ENCODE measurements at regions not wholly inside any gene's neighbourhood (a gene's known extent, or its start where the extent isn't known, plus 50 kb on each side); places are given as distances from the start of the nearest gene placed in this dataset.

DNA sequence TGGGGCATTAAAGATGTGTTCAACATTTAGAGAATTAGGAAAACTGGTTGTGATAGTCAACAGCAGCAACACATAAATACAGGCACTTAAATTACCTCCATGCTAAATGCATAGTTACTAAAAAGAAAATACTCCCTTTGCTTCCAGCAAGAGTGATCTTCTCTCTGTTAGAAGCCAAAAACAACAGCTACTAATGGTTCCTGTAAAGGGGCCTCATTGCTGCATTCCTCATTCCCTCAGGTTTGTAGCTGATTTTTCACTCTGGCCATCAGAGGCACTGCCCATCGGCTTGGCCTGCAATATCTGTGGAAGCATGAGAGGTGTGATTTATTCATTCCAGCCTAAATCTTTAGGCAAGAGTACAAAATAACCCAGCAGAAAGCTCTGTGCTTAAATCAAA lies 466.0 kb upstream of the ADAMTS16 start:
- Mint-ChIP-seq H3K27ac (ENCODE audit: unreplicated experiment) (no peak overlapping the region), H3K9me3 (ENCODE audit: low read depth, unreplicated experiment) (peaks cover 12% of the 10 kb centered on the region), H3K36me3 (ENCODE audit: insufficient read depth, unreplicated experiment) (no peaks in the 10 kb centered on the region), H3K4me3 (ENCODE audit: low read depth, unreplicated experiment) (no peak overlapping the region), H3K4me1 (ENCODE audit: low read depth, unreplicated experiment) (no peaks in the 10 kb centered on the region), H3K27me3 (ENCODE audit: unreplicated experiment) (no peaks in the 10 kb centered on the region)
- intact Hi-C loops (cut with micrococcal nuclease; ENCODE audit: unreplicated experiment), result no loop called here
- DNase-seq, result no peak
- TF ChIP-seq, protein P1, sequence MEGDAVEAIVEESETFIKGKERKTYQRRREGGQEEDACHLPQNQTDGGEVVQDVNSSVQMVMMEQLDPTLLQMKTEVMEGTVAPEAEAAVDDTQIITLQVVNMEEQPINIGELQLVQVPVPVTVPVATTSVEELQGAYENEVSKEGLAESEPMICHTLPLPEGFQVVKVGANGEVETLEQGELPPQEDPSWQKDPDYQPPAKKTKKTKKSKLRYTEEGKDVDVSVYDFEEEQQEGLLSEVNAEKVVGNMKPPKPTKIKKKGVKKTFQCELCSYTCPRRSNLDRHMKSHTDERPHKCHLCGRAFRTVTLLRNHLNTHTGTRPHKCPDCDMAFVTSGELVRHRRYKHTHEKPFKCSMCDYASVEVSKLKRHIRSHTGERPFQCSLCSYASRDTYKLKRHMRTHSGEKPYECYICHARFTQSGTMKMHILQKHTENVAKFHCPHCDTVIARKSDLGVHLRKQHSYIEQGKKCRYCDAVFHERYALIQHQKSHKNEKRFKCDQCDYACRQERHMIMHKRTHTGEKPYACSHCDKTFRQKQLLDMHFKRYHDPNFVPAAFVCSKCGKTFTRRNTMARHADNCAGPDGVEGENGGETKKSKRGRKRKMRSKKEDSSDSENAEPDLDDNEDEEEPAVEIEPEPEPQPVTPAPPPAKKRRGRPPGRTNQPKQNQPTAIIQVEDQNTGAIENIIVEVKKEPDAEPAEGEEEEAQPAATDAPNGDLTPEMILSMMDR (IDR thresholded peaks at IDR 0.05; ENCODE audit: unreplicated experiment), result no peak
- no TSS peak for BruUV-seq (replicated peaks)
- CTCF ChIA-PET, result no interaction called here

DNA sequence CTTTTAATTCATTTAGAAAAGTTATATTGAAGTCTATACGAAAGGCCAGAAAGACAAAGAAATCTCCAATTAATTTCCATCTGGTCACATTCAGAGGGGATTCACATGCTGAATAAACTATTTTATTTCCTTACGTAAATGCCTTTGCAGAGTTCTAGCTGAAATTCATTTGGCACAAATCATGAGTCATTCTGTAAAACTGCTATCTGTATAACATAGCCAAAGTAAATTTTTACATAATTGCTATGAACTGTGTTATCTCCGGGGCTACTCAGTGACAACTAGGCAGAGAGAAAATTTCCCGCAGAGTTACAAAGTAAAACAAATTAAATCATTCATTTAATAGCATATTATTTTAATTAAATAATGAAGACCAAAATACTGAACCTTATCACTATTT lies 463.2 kb upstream of the ADAMTS16 start:
- Mint-ChIP-seq H3K4me1 (ENCODE audit: low read depth, unreplicated experiment) (no peaks in the 10 kb centered on the region), H3K9me3 (ENCODE audit: low read depth, unreplicated experiment) (peaks cover 12% of the 10 kb centered on the region), H3K4me3 (ENCODE audit: low read depth, unreplicated experiment) (no peak overlapping the region), H3K27ac (ENCODE audit: unreplicated experiment) (no peak overlapping the region), H3K27me3 (ENCODE audit: unreplicated experiment) (no peaks in the 10 kb centered on the region), H3K36me3 (ENCODE audit: insufficient read depth, unreplicated experiment) (no peaks in the 10 kb centered on the region)
- CTCF ChIA-PET, result no interaction called here
- no TSS peak for BruUV-seq (replicated peaks)
- TF ChIP-seq, protein P1 (IDR thresholded peaks at IDR 0.05; ENCODE audit: unreplicated experiment), result no peak
- DNase-seq, result no peak
- intact Hi-C loops (cut with micrococcal nuclease; ENCODE audit: unreplicated experiment), result no loop called here

DNA sequence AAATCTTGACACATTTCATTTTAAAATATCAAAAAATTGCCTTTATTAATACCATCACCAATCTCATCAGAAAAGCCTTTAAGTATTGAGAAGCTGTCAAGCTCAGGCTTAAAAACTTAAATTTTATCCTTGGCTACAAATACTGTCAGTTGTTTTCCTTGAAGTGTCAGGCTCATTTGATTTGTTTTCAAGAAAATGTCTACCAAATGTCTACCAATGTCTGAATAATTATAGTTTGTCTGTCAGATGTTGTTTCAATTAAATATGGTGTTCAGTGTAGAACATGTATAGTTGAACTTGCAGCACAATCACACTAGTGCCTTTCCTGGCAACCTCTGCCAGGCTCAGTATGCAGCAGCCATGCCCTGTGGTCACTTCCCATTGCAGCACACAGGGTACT lies 455.2 kb upstream of the ADAMTS16 start:
- TF ChIP-seq, protein P1 (IDR thresholded peaks at IDR 0.05; ENCODE audit: unreplicated experiment), result no peak
- DNase-seq, result no peak
- H3K36me3 Mint-ChIP-seq (ENCODE audit: insufficient read depth, unreplicated experiment), result no peaks in the 10 kb centered on the region
- no TSS peak for BruUV-seq (replicated peaks)
- CTCF ChIA-PET, result no interaction called here
- H3K4me3 Mint-ChIP-seq (ENCODE audit: low read depth, unreplicated experiment), result no peak overlapping the region
- H3K9me3 Mint-ChIP-seq (ENCODE audit: low read depth, unreplicated experiment), result peaks cover 14% of the 10 kb centered on the region
- H3K4me1 Mint-ChIP-seq (ENCODE audit: low read depth, unreplicated experiment), result no peaks in the 10 kb centered on the region
- H3K27ac Mint-ChIP-seq (ENCODE audit: unreplicated experiment), result no peak overlapping the region
- no peaks in the 10 kb centered on the region for H3K27me3 Mint-ChIP-seq (ENCODE audit: unreplicated experiment)
- intact Hi-C loops (cut with micrococcal nuclease; ENCODE audit: unreplicated experiment), result no loop called here

GRCh38 chr5:4698596-4698995 lies 441.5 kb upstream of the ADAMTS16 start:
- intact Hi-C loops (cut with micrococcal nuclease; ENCODE audit: unreplicated experiment), result no loop called here
- CTCF ChIA-PET, result interaction anchor here (0.8 kb wide), 1 partner anchor 11 kb away, joined by 3 read pairs; no protein-coding TSS in a partner anchor

More at GRCh38 chr5:4698596-4698995, 441.5 kb upstream of the ADAMTS16 start:
- Mint-ChIP-seq H3K36me3 (ENCODE audit: insufficient read depth, unreplicated experiment) (no peaks in the 10 kb centered on the region), H3K27ac (ENCODE audit: unreplicated experiment) (no peak overlapping the region), H3K27me3 (ENCODE audit: unreplicated experiment) (no peaks in the 10 kb centered on the region), H3K4me1 (ENCODE audit: low read depth, unreplicated experiment) (no peaks in the 10 kb centered on the region), H3K4me3 (ENCODE audit: low read depth, unreplicated experiment) (no peak overlapping the region), H3K9me3 (ENCODE audit: low read depth, unreplicated experiment) (peaks cover 13% of the 10 kb centered on the region)
- no peak for DNase-seq
- BruUV-seq (replicated peaks), result no TSS peak
- TF ChIP-seq, protein P1 (IDR thresholded peaks at IDR 0.05; ENCODE audit: unreplicated experiment), result no peak
